AG09319 (cell line): ENCODE measurements at regions not wholly inside any gene's neighbourhood (a gene's known extent, or its start where the extent isn't known, plus 50 kb on each side); places are given as distances from the start of the nearest gene placed in this dataset.

ENCODE experiments used
- DNase-seq: peaks from one replicate; pipeline ENCODE4 v3.0.0-alpha.2; 2010; ENCODE audit warnings: low read depth; ENCODE audit errors: extremely low read depth
- CTCF ChIP-seq: IDR thresholded peaks from 2 replicates; pipeline ENCODE4 v1.5.1; 2011; ENCODE audit warnings: low read depth, mild to moderate bottlenecking, inconsistent platforms, low read length, moderate library complexity

- no peak for DNase-seq
- no peak for TF ChIP-seq CTCF
Measured at GRCh38 chr11:16685914-16686313, 52.5 kb upstream of the C11orf58 start.

GRCh38 chr11:16678466-16679116 lies 59.9 kb upstream of the C11orf58 start:
- no peak for DNase-seq
- no peak for TF ChIP-seq CTCF

- no peak for DNase-seq
Measured at GRCh38 chr11:16669799-16670415, 68.5 kb upstream of the C11orf58 start.

GRCh38 chr11:16632295-16633200 lies 105.9 kb upstream of the C11orf58 start:
- TF ChIP-seq CTCF = no peak; the same call in 1 of the 2 replicates
- DNase-seq = no peak

More at GRCh38 chr11:16669799-16670415, 68.5 kb upstream of the C11orf58 start:
- TF ChIP-seq CTCF = no peak

GRCh38 chr11:16630651-16631050 lies 107.8 kb upstream of the C11orf58 start:
- no peak for TF ChIP-seq CTCF
- no peak for DNase-seq

- TF ChIP-seq CTCF = no peak
- no peak for DNase-seq
Measured at GRCh38 chr11:16618431-16618830, 120.0 kb upstream of the C11orf58 start.

GRCh38 chr11:16615480-16615879 lies 123.0 kb upstream of the C11orf58 start:
- no peak for DNase-seq
- TF ChIP-seq CTCF = no peak
